Upper lobe of right lung (tissue), 1 donor: ENCODE measurements at regions not wholly inside any gene's neighbourhood (a gene's known extent, or its start where the extent isn't known, plus 50 kb on each side); places are given as distances from the start of the nearest gene placed in this dataset.

ENCODE experiments used
- ATAC-seq: fragments of 200-7000 bp; cut with Tn5 transposase; one replicate; pipeline ENCODE4 v1.9.1; 2020; ENCODE audit warnings: mild to moderate bottlenecking, moderate library complexity
- DNase-seq: peaks from one replicate; pipeline ENCODE4 v3.0.0-alpha.2; 2020
- H3K27ac ChIP-seq: fragments of 200-600 bp; one replicate; pipeline ENCODE4 v1.8.0; 2022
- H3K27me3 ChIP-seq: fragments of 200-600 bp; one replicate; pipeline ENCODE4 v1.8.0; 2022; ENCODE audit warnings: mild to moderate bottlenecking
- H3K36me3 ChIP-seq: fragments of 200-600 bp; one replicate; pipeline ENCODE4 v1.8.0; 2022
- H3K4me1 ChIP-seq: fragments of 200-600 bp; one replicate; pipeline ENCODE4 v1.8.0; 2022
- H3K4me3 ChIP-seq: fragments of 200-600 bp; one replicate; pipeline ENCODE4 v1.8.0; 2022; ENCODE audit warnings: mild to moderate bottlenecking
- H3K9me3 ChIP-seq: fragments of 200-600 bp; one replicate; pipeline ENCODE4 v1.8.0; 2022
- CTCF ChIP-seq: fragments of 200-600 bp; IDR thresholded peaks from one replicate; pipeline ENCODE4 v1.8.0; 2022; ENCODE audit warnings: antibody characterized with exemption
- intact Hi-C: fragments of 100-400 bp; cut with DNase I; formaldehyde crosslinking; loops from one replicate; pipeline ENCODE4 v1.11.0; 2022
- donor health status: DM: no; HTN: yes; CAD: no; lungs with severe emphysema.

- Histone ChIP-seq H3K27ac (no peak overlapping the region), H3K36me3 (no peaks in the 10 kb centered on the region), H3K4me3 (no peak overlapping the region), H3K4me1 (no peaks in the 10 kb centered on the region), H3K27me3 (no peaks in the 10 kb centered on the region), H3K9me3 (no peaks in the 10 kb centered on the region)
- no peak for DNase-seq
- intact Hi-C loops = no loop called here
- no peak for ATAC-seq
- TF ChIP-seq CTCF = no peak
Observed at GRCh38 chr13:79919091-79919490, 421.8 kb downstream of the SPRY2 start.

- no peaks in the 10 kb centered on the region for H3K36me3 ChIP-seq
- intact Hi-C loops = no loop called here
- ATAC-seq = no peak
- no peaks in the 10 kb centered on the region for H3K4me1 ChIP-seq
- no peaks in the 10 kb centered on the region for H3K27me3 ChIP-seq
- H3K27ac ChIP-seq = no peak overlapping the region
- DNase-seq = no peak
- H3K9me3 ChIP-seq = no peaks in the 10 kb centered on the region
- TF ChIP-seq CTCF = no peak
- H3K4me3 ChIP-seq = no peak overlapping the region
Observed at GRCh38 chr13:79918620-79919019, 422.3 kb downstream of the SPRY2 start.

GRCh38 chr13:79917628-79918027, 423.3 kb downstream of the SPRY2 start:
- Histone ChIP-seq H3K27me3 (no peaks in the 10 kb centered on the region), H3K9me3 (no peaks in the 10 kb centered on the region), H3K4me1 (no peaks in the 10 kb centered on the region), H3K36me3 (no peaks in the 10 kb centered on the region), H3K4me3 (no peak overlapping the region), H3K27ac (no peak overlapping the region)
- DNase-seq (no peak), ATAC-seq (no peak)
- TF ChIP-seq CTCF = no peak
- intact Hi-C loops = no loop called here

GRCh38 chr13:79915114-79915811, 425.7 kb downstream of the SPRY2 start:
- ATAC-seq = no peak
- H3K9me3 ChIP-seq = no peaks in the 10 kb centered on the region
- DNase-seq = no peak
- H3K27me3 ChIP-seq = no peaks in the 10 kb centered on the region
- H3K27ac ChIP-seq = no peak overlapping the region
- intact Hi-C loops = no loop called here
- no peak for TF ChIP-seq CTCF
- no peaks in the 10 kb centered on the region for H3K4me1 ChIP-seq
- no peak overlapping the region for H3K4me3 ChIP-seq
- no peaks in the 10 kb centered on the region for H3K36me3 ChIP-seq

GRCh38 chr13:79913141-79913827, 427.6 kb downstream of the SPRY2 start:
- H3K4me1 ChIP-seq = no peaks in the 10 kb centered on the region
- no peaks in the 10 kb centered on the region for H3K36me3 ChIP-seq
- TF ChIP-seq CTCF = no peak
- H3K4me3 ChIP-seq = no peak overlapping the region
- no peaks in the 10 kb centered on the region for H3K27me3 ChIP-seq
- DNase-seq (no peak), ATAC-seq (no peak)
- intact Hi-C loops = no loop called here
- H3K27ac ChIP-seq = no peak overlapping the region
- H3K9me3 ChIP-seq = no peaks in the 10 kb centered on the region
